GM18868 (cell line): ENCODE measurements at regions not wholly inside any gene's neighbourhood (a gene's known extent, or its start where the extent isn't known, plus 50 kb on each side); places are given as distances from the start of the nearest gene placed in this dataset.

Source experiments
- ATAC-seq: cut with Tn5 transposase; IDR thresholded peaks from one replicate; pipeline ENCODE4 v1.9.1; 2021; ENCODE audit warnings: mild to moderate bottlenecking, moderate library complexity; ENCODE audit not compliant: unreplicated experiment

DNA sequence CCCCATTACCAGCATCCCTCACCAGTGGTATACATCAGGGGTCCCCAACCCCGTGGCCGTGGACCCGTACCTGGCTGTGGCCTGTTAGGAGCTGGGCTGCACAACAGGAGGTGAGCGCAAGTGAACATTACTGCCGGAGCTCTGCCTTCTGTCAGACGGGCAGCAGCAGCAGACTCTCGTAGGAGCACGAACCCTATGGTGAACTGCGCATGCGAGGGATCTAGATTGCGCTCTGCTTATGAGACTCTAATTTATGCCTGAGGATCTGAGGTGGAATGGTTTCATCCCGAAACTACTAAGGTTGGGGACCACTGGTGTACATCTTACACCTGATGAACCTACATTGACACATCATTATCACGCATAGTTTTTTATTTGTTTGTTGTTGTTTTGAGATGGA lies 52.8 kb upstream of the DHX15 start:
- no peak for ATAC-seq

- ATAC-seq, result no peak
Observed at GRCh38 chr4:24638396-24638875, 54.1 kb upstream of the DHX15 start.

GRCh38 chr4:24639714-24640113 lies 55.4 kb upstream of the DHX15 start:
- no peak for ATAC-seq

GRCh38 chr4:24640366-24640765 lies 56.0 kb upstream of the DHX15 start:
- no peak for ATAC-seq

DNA sequence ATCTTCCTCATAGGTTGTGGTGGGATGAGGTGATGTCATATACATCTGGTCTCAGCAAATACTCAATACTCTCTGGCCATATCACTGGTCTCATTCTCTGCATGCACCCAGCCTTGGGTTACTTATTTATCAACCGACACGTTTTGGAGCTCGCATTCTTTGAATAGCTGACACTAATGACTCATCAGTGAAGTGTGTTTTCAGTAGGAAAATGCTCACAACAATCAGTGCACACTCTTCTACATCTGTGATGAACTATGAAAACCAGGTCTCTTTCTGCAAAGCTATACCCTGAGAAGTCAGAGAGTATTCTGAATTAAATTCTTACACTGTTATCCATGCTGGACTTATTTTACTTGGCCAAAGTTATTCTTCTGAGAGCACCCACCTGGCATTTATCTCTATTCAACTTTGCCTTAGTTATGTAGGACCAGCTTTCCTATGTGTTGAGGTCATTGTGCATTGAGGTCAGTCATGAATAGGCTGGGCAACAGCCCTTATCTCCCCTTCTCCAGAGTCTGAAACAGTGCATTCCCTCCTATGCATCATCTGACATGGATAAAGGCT lies 58.7 kb upstream of the DHX15 start:
- ATAC-seq, result no peak

DNA sequence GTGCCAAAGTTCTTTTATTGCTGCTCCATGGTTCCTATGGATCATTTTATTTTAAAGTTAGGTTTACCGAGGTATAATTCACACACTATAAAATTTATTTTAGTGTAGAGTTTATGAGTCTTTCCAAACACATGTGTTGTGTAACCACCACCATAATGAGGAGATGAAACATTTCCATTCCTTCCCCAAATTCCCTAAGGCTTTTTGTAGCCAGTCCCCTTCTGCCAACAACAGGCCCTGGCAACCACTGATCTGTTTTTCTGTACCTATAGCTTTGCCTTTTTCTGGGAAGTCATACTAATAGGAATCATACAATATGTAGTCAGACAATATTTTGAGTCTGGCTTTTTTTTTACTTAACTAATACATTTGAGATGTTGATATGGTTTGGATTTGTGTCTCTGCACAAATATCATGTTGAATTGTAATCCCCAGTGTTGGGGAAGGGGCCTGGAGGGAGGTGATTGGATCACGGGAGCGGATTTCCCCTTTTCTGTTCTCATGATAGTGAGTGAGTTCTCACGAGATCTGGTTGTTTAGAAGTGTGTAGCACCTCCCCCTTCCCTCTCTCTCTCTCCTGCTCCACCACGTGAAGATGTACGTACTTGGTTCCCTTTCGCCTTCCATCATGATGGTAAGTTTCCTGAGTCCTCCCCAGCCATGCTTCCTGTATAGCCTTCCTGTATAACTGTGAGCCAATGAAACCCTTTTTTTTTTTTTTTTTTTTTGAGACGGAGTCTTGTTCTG lies 59.6 kb upstream of the DHX15 start:
- ATAC-seq, result no peak

GRCh38 chr4:24644983-24645764 lies 60.8 kb upstream of the DHX15 start:
- no peak for ATAC-seq

- no peak for ATAC-seq
Observed at GRCh38 chr4:24645765-24646550, 61.6 kb upstream of the DHX15 start.

DNA sequence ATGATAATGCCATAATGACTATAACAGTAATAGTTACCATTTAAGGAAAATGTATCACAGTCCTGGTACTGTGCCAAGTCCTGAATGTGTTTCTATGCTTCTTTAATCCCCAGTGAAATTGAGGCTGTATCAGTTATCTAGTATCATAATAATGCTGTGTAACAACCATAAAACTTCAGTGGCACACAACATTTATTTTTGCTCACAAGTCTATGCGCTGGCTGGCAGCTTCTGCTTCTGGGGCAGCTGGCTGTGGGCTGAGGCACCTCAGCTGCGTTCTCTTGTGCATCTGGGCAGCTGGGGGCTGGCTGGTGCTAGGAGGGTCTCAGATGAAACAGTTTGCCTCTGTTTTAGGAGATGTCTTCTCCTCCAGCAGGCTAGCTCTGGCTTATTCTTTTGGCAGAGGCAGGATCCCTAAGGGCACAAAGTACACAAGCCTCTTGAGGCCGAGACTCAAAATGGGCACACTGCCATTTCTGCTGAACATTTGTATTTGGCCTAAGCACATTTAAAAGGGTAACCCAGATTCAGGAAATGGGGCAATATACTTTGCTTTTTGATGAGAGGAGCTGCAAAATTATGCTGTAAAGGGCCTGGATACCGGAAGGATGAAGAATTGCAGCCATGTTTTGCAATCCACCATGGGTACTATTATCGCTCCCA lies 62.6 kb upstream of the DHX15 start:
- no peak for ATAC-seq

DNA sequence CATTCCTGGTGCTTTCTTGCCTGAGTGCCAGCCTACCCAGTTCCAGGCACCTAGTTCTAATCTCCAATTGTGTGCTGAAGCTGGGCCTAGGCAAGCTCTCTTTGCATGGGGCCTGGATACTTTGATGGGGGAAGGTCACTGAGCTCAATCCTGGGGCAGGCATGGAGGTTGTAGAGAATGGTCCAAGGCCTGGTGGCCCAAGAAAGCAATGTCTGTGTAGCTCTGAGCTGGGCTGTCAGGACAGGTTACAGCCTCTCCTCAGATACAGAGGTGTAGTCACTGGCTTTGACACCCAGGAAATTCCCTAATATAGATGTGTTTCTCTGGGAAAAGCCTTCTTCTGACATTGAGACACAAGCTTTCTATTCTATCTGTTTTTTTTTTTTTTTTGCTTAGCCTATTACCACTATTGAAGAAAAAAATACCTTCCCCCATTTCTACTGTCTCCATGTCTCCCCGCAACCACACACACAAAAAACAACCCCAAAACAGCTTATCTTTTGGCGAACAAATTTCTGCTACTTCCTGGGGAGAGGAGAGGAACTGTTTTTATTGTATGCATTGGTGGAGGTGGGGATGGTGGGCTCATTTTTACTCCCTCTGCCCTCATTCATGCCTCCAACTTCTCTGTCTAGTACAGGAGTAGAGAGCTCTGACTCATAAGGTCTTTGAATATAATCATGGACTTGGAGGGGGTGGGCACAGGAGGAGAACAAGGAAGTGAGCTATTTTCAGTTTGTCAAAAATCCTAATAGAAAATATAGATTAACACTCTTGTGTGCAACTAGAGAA lies 66.7 kb upstream of the DHX15 start:
- no peak for ATAC-seq

GRCh38 chr4:24655326-24655725 lies 71.0 kb upstream of the DHX15 start:
- ATAC-seq, result no peak

GRCh38 chr4:24655971-24656370 lies 71.6 kb upstream of the DHX15 start:
- no peak for ATAC-seq

GRCh38 chr4:24656906-24657305 lies 72.6 kb upstream of the DHX15 start:
- ATAC-seq, result no peak

- peak; percentile 98 for ATAC-seq
Observed at GRCh38 chr4:24657768-24658617, 73.6 kb upstream of the DHX15 start.

- ATAC-seq, result no peak
Observed at GRCh38 chr4:24659241-24659961, 75.0 kb upstream of the DHX15 start.

GRCh38 chr4:24662056-24662455 lies 77.7 kb upstream of the DHX15 start:
- no peak for ATAC-seq

- no peak for ATAC-seq
Observed at GRCh38 chr4:24662542-24662941, 78.2 kb upstream of the DHX15 start.

- no peak for ATAC-seq
Observed at GRCh38 chr4:24664956-24665355, 80.6 kb upstream of the DHX15 start.
